ENCODE measurements at regions not wholly inside any gene's neighbourhood (a gene's known extent, or its start where the extent isn't known, plus 50 kb on each side); places are given as distances from the start of the nearest gene placed in this dataset.

DNA sequence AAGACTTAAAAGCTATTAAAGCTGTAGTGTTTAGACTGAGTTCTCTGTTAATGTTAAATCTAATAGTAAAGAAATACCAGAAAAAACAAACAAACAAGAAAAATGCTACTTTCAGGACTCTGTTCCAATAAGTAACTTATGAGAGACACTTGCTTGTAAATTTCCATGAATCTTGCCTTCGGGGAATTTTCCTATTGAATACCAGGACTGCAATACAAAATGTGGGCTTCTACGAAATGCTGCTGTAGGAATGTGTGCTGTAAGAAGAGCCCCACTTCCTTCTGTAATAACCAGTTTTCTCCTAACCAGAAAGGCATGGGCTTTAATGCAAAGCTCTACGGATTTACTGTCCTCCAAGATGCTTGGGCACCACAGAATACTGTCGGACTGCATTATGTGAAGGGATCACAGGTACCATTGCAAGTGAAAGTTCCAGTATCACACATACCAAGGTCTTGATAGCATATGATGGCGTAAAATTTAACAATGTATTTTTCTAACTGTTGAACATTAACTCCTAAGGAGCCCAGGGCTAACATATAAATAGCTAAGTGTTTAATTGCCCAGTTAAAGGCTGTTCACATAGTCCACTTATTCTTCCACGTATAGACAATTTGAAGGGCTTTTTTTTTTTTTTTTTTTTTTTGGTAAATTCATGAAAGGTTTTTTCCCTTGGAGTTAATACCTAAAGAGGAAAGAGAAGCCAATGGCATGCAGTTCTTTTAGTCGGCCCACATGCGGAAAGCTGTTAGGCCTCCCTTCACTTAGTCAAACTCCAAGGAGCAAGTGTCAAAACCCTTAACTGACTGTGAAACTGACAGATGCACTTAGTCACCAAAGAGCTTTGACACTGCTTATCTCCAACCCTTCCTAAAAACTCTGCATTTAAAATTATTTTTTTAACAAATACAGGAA lies 564.0 kb upstream of the POU3F3 start:
- Mint-ChIP-seq H3K4me3 (no peak overlapping the region), H3K4me1 (no peaks in the 10 kb centered on the region), H3K27ac (no peak overlapping the region), H3K9me3 (peaks cover 9% of the 10 kb centered on the region), H3K36me3 (no peaks in the 10 kb centered on the region)
- DNase-seq (ENCODE audit: low spot score in 2 of 2) (no peak), ATAC-seq (no peak)

DNA sequence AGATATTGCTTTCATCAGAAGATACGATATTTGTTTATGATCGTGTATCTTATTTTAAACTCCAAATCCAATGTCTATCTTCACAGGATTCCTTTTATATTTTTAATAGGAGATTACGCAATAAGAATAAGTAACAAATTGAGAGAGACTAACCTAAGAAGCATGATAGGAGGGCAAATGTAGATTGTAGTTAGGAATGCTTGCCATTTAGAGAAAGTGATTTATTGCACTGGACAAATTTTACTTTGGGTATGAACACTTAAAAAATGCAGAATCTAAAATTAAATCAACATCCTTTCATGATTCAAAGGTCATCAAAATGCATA lies 563.4 kb upstream of the POU3F3 start:
- Mint-ChIP-seq H3K27ac (no peak overlapping the region), H3K4me3 (no peak overlapping the region), H3K36me3 (no peaks in the 10 kb centered on the region), H3K4me1 (no peaks in the 10 kb centered on the region), H3K9me3 (peaks cover 9% of the 10 kb centered on the region)
- no peak for ATAC-seq
- DNase-seq (ENCODE audit: low spot score in 2 of 2) = no peak

DNA sequence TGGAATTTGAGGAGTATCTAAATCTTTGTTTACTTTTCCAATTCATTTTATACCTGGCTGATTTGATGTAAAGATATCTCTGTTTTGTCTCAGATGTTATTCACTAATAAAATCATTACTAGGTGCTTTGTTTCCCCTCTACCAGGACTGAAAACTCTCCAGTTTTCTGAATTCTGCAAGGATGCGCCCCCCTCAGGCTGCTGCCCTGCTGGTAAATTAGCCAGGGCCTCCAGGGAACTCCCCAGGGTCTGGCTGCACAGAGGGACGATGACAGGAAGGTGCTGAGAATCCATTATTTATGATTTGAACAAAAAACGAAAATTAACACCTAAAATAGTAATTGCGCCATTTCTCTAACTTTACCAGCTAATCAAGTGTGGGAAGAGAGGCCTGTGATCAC lies 541.2 kb upstream of the POU3F3 start:
- Mint-ChIP-seq H3K4me3 (no peak overlapping the region), H3K9me3 (peaks cover 8% of the 10 kb centered on the region), H3K27ac (no peak overlapping the region), H3K36me3 (no peaks in the 10 kb centered on the region), H3K4me1 (no peaks in the 10 kb centered on the region)
- ATAC-seq (no peak), DNase-seq (ENCODE audit: low spot score in 2 of 2) (no peak)

GRCh38 chr2:104318001-104318665 lies 535.8 kb upstream of the POU3F3 start:
- Mint-ChIP-seq H3K9me3 (peaks cover 3% of the 10 kb centered on the region), H3K4me1 (no peaks in the 10 kb centered on the region), H3K4me3 (no peak overlapping the region), H3K36me3 (no peaks in the 10 kb centered on the region), H3K27ac (no peak overlapping the region)
- DNase-seq (ENCODE audit: low spot score in 2 of 2) = no peak
- no peak for ATAC-seq

DNA sequence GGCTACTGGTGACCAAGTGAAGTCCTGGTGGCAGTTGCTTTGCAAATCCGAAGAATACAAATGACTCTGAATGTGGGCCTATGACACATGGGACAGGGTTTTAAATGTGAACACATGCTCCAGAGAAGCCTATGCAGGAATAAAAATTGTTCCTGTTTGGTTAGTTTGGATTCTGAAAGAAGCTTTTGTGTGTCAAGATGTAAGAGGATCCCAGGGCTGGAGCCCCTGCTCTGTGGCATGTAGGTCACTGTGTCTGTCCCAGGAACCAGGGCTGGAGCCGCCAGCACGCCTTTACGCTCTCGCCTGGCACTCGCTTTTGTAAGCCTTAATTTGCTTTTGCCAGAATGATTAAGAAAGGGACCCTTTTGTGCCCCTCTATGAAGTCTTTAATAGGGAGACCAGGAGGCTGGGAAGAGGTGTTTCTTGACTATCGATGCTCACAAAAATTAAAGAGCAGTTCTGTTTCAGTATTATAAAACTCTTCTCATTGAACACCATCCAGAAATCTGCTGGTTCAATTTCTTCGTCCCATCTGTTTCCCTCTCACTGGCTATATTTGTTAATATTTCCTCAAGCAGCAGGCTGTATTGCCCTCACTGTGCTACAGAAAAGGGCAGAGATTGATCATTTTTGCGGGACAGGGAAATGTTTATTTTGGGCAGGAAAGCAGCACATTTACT lies 532.7 kb upstream of the POU3F3 start:
- H3K36me3 Mint-ChIP-seq = no peaks in the 10 kb centered on the region
- no peak overlapping the region for H3K4me3 Mint-ChIP-seq
- peaks cover 14% of the 10 kb centered on the region for H3K9me3 Mint-ChIP-seq
- H3K4me1 Mint-ChIP-seq = no peaks in the 10 kb centered on the region
- DNase-seq (ENCODE audit: low spot score in 2 of 2) = no peak
- no peak for ATAC-seq
- no peak overlapping the region for H3K27ac Mint-ChIP-seq

GRCh38 chr2:104321796-104322349 lies 532.0 kb upstream of the POU3F3 start:
- Mint-ChIP-seq H3K27ac (no peak overlapping the region), H3K4me3 (no peak overlapping the region), H3K9me3 (peaks cover 14% of the 10 kb centered on the region), H3K4me1 (no peaks in the 10 kb centered on the region), H3K36me3 (no peaks in the 10 kb centered on the region)
- ATAC-seq (no peak), DNase-seq (ENCODE audit: low spot score in 2 of 2) (no peak)

DNA sequence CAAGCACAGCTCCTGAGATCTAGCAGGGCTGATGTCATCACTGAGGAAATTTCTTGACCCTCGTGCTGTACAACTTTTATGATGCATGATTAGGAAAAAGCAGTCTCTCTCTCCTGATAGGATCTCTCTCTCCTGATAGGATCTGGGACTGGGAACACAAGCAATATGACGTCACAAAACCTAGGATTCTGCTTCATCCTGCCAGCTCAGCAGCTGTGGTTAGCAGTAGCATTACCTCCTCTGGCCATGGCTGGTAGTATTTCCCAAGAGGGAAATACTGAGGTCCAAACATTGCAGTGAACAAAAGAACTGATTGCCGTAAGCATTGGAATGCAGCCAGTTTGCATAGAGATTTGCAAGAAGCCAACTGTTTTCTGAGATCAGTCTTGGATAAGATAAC lies 521.2 kb upstream of the POU3F3 start:
- DNase-seq (ENCODE audit: low spot score in 2 of 2) (no peak), ATAC-seq (no peak)
- no peak overlapping the region for H3K4me3 Mint-ChIP-seq
- no peaks in the 10 kb centered on the region for H3K4me1 Mint-ChIP-seq
- H3K9me3 Mint-ChIP-seq = peaks cover 13% of the 10 kb centered on the region
- H3K36me3 Mint-ChIP-seq = no peaks in the 10 kb centered on the region
- H3K27ac Mint-ChIP-seq = no peak overlapping the region

DNA sequence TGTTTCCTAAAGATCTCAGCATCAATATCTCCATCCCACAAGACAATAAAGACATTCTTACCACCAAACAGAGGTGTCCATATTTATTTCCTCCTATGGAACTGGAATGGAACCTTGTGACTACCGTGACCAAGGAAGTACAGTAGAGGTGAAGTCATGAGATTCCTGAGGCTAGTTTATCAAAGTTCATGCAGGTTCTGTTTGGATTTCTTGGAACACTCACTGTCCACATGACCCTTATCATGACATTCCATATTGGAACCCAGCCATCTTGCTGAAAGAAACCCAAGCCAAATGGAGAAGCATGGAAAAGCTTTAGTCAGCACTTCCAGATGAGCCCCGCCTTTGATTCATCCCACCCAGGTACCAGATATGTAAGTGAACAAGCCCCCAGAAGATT lies 516.0 kb upstream of the POU3F3 start:
- no peaks in the 10 kb centered on the region for H3K4me1 Mint-ChIP-seq

DNA sequence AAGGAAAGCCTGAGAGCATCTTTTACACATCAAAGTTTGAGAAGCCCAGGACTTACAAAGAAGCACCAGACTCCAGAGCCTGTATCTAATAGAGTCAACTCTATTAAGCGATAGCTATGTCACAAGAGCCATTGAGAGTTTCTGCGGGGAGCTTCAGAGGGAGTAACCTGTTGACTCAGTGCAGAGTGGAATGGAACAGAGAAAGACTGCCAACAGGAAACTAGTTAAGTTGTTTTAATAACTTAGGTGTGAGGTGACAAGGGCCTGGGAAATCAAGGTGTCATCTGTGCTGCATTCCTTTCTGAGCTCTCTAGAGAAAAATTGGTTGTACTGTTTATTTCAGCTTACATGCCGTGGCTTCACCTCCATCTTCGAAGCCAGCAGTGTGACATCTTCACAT lies 513.8 kb upstream of the POU3F3 start:
- H3K36me3 Mint-ChIP-seq = no peaks in the 10 kb centered on the region

More for the DNA sequence above, 516.0 kb upstream of the POU3F3 start:
- Mint-ChIP-seq H3K4me3 (no peak overlapping the region), H3K9me3 (peaks cover 14% of the 10 kb centered on the region), H3K36me3 (no peaks in the 10 kb centered on the region), H3K27ac (no peak overlapping the region)
- ATAC-seq (no peak), DNase-seq (ENCODE audit: low spot score in 2 of 2) (no peak)

DNA sequence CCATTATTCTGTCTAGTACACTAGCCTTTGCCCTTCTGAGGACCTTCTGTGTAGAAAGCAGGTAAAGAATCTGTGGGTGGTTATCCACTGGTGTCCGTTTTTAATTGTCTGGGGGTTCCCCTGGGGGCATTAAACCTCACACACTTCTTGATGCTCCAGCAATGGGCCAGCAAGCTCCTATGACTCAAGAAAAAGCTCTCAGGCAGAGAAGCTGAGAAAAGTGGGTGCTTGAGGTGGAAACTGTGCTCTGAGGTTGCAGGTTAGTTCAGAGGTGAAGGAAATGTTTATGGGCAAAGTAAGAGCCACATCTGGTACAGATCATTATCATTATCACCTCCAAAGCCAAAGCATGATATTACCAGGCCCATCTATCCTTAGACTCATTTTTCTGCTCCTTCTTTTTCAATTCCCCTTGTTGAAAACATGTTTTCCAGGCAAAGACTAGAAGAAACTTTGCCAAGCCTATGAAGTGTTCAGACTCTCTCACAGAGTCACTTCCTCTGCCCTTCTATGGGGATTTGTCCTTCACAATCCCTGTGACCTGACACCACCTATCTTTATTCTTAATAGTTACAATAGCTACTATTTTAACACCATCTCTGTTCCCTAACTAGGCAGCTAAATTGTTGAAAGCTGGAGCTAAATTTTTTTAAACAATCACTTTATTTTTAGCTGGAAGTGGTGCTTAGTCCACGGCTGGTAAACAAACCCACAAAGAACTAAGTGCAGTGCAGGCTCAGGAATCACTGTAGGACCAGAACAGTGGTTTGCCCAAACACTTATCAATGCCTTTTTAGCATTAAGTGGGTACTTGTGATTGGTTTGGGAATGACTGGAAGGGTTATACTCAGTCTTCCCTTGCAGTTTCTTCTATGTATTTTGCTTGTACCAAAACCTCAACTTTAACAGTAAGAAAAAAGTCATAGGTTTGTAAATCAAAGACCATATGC lies 512.8 kb upstream of the POU3F3 start:
- H3K36me3 Mint-ChIP-seq = no peaks in the 10 kb centered on the region
- H3K9me3 Mint-ChIP-seq = peaks cover 16% of the 10 kb centered on the region

More for the DNA sequence above, 513.8 kb upstream of the POU3F3 start:
- H3K9me3 Mint-ChIP-seq = peaks cover 14% of the 10 kb centered on the region
- H3K4me3 Mint-ChIP-seq = no peak overlapping the region
- ATAC-seq (no peak), DNase-seq (ENCODE audit: low spot score in 2 of 2) (no peak)
- H3K4me1 Mint-ChIP-seq = no peaks in the 10 kb centered on the region
- no peak overlapping the region for H3K27ac Mint-ChIP-seq

DNA sequence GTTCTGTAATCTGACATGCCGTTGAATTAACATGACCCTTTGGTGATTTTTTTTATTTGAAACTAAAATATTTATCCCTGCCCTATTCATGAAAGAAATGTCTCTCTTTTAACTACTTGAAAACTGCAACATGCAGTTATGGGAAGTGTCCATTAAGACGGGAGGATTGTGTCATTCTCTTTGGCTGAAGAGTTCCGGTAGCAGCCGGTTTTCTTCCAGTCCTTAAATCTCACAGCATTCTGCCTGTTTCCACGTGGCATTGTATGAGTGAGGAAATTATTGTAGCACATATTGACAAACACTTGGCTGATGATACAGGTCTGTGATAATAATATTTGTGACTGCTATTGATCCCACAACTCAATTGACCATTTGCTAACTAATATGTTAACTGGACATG lies 509.6 kb upstream of the POU3F3 start:
- Mint-ChIP-seq H3K4me1 (no peaks in the 10 kb centered on the region), H3K9me3 (peaks cover 13% of the 10 kb centered on the region), H3K27ac (no peak overlapping the region), H3K36me3 (no peaks in the 10 kb centered on the region), H3K4me3 (no peak overlapping the region)
- no peak for ATAC-seq
- no peak for DNase-seq (ENCODE audit: low spot score in 2 of 2)

More for the DNA sequence above, 512.8 kb upstream of the POU3F3 start:
- Mint-ChIP-seq H3K27ac (no peak overlapping the region), H3K4me1 (no peaks in the 10 kb centered on the region), H3K4me3 (no peak overlapping the region)
- DNase-seq (ENCODE audit: low spot score in 2 of 2) = no peak
- no peak for ATAC-seq

- Mint-ChIP-seq H3K9me3 (peaks cover 10% of the 10 kb centered on the region), H3K4me3 (no peak overlapping the region), H3K36me3 (no peaks in the 10 kb centered on the region), H3K4me1 (no peaks in the 10 kb centered on the region), H3K27ac (no peak overlapping the region)
- DNase-seq (ENCODE audit: low spot score in 2 of 2) = no peak
- ATAC-seq = no peak
Observed at GRCh38 chr2:104344985-104345384, 508.9 kb upstream of the POU3F3 start.

- DNase-seq (ENCODE audit: low spot score in 2 of 2) = no peak
- no peaks in the 10 kb centered on the region for H3K36me3 Mint-ChIP-seq
- peaks cover 4% of the 10 kb centered on the region for H3K9me3 Mint-ChIP-seq
- H3K4me1 Mint-ChIP-seq = no peaks in the 10 kb centered on the region
- H3K4me3 Mint-ChIP-seq = no peak overlapping the region
- no peak for ATAC-seq
- no peak overlapping the region for H3K27ac Mint-ChIP-seq
Observed at GRCh38 chr2:104358122-104358521, 495.8 kb upstream of the POU3F3 start.

GRCh38 chr2:104361414-104361813 lies 492.5 kb upstream of the POU3F3 start:
- H3K4me1 Mint-ChIP-seq = no peaks in the 10 kb centered on the region
- H3K36me3 Mint-ChIP-seq = no peaks in the 10 kb centered on the region
- no peak overlapping the region for H3K27ac Mint-ChIP-seq
- peaks cover 4% of the 10 kb centered on the region for H3K9me3 Mint-ChIP-seq
- DNase-seq (ENCODE audit: low spot score in 2 of 2) (no peak), ATAC-seq (no peak)
- no peak overlapping the region for H3K4me3 Mint-ChIP-seq

DNA sequence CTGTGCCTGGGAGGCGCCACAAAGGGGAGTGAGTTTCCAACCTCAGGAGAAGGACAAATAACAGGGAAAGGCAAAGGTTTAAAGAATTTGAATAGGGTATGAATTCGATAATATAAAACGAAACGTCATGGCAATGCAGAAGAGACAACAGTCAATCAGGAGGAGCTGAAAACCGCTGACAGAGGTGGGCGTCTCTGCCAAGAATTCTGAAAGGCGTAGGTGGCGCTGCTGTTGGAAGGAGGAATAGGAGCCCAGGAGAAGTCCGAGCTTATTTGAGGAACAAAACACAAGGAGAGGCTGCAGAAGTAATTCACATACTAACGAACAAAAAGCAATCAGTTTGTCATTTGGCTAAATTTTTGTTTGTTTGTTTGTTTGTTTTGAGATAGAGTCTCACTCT lies 485.8 kb upstream of the POU3F3 start:
- no peak overlapping the region for H3K4me3 Mint-ChIP-seq
- DNase-seq (ENCODE audit: low spot score in 2 of 2) = no peak
- no peaks in the 10 kb centered on the region for H3K4me1 Mint-ChIP-seq
- peaks cover 13% of the 10 kb centered on the region for H3K9me3 Mint-ChIP-seq
- no peak overlapping the region for H3K27ac Mint-ChIP-seq
- ATAC-seq = no peak
- H3K36me3 Mint-ChIP-seq = no peaks in the 10 kb centered on the region

Data from stimulated activated effector memory CD8-positive, alpha-beta T cell treated with anti-CD3 and anti-CD28 coated beads, Interleukin-12 subunit alpha, Interleukin-12 subunit beta, amount 100 ng/mL, for 72 hours (primary cell).